NCI-H446 treated with DMSO at 0.1 percent for 48 hours (cell line): ENCODE measurements at regions not wholly inside any gene's neighbourhood (a gene's known extent, or its start where the extent isn't known, plus 50 kb on each side); places are given as distances from the start of the nearest gene placed in this dataset.

Source experiments
- DNase-seq: peaks from one replicate; lab custom pipeline; 2025; lab: John Stamatoyannopoulos, UW

GRCh38 chr3:113051787-113052186 lies 61.0 kb downstream of the GTPBP8 start:
- peak; percentile 98 for DNase-seq

GRCh38 chr3:113053169-113053568 lies 62.4 kb downstream of the GTPBP8 start:
- DNase-seq: no peak

GRCh38 chr3:113054552-113054951 lies 63.8 kb downstream of the GTPBP8 start:
- no peak for DNase-seq

GRCh38 chr3:113055201-113055600 lies 64.4 kb downstream of the GTPBP8 start:
- no peak for DNase-seq

GRCh38 chr3:113055961-113056360 lies 65.2 kb downstream of the GTPBP8 start:
- no peak for DNase-seq

- no peak for DNase-seq
Measured at GRCh38 chr3:113057117-113057516, 66.3 kb downstream of the GTPBP8 start.

- DNase-seq: no peak
Measured at GRCh38 chr3:113058188-113058587, 67.4 kb downstream of the GTPBP8 start.

GRCh38 chr3:113062705-113063104 lies 71.9 kb downstream of the GTPBP8 start:
- no peak for DNase-seq

GRCh38 chr3:113063126-113063894 lies 72.5 kb downstream of the GTPBP8 start:
- no peak for DNase-seq

GRCh38 chr3:113064183-113064582 lies 73.4 kb downstream of the GTPBP8 start:
- no peak for DNase-seq

- no peak for DNase-seq
Measured at GRCh38 chr3:113065336-113065735, 74.6 kb downstream of the GTPBP8 start.

GRCh38 chr3:113070072-113070640 lies 79.4 kb downstream of the GTPBP8 start:
- DNase-seq: peak; percentile 99

GRCh38 chr3:113070681-113071113 lies 79.9 kb downstream of the GTPBP8 start:
- peak; percentile 81 for DNase-seq

GRCh38 chr3:113075588-113075987 lies 84.8 kb downstream of the GTPBP8 start:
- no peak for DNase-seq

- DNase-seq: no peak
Measured at GRCh38 chr3:113079218-113079961, 88.6 kb downstream of the GTPBP8 start.

GRCh38 chr3:113084777-113085176 lies 94.0 kb downstream of the GTPBP8 start:
- DNase-seq: peak; percentile 57

GRCh38 chr3:113086560-113087461 lies 96.0 kb downstream of the GTPBP8 start:
- no peak for DNase-seq

- peak; percentile 46 for DNase-seq
Measured at GRCh38 chr3:113088616-113089015, 97.8 kb downstream of the GTPBP8 start.

GRCh38 chr3:113091417-113091816 lies 100.6 kb downstream of the GTPBP8 start:
- DNase-seq: no peak

- no peak for DNase-seq
Measured at GRCh38 chr3:113092746-113093145, 102.0 kb downstream of the GTPBP8 start.

- DNase-seq: no peak
Measured at GRCh38 chr3:113094337-113095221, 103.8 kb downstream of the GTPBP8 start.
